SK-N-MC (cell line): ENCODE measurements at regions not wholly inside any gene's neighbourhood (a gene's known extent, or its start where the extent isn't known, plus 50 kb on each side); places are given as distances from the start of the nearest gene placed in this dataset.

Source experiments
- EZH2 ChIP-seq: fragments of 200-600 bp; sonication (generic); IDR thresholded peaks from one replicate; pipeline ENCODE4 v1.6.1; 2017; ENCODE audit warnings: antibody characterized with exemption
- POLR2AphosphoS5 ChIP-seq: IDR thresholded peaks from 2 replicates; pipeline ENCODE4 v1.6.1; 2012; ENCODE audit warnings: mild to moderate bottlenecking, low read depth, low read length, borderline replicate concordance

GRCh38 chr21:20249401-20249800, 748.8 kb upstream of the NCAM2 start:
- TF ChIP-seq EZH2 = no peak
- TF ChIP-seq POLR2AphosphoS5 = no peak
